Activated CD4-positive, alpha-beta T cell treated with anti-CD3 and anti-CD28 coated beads, Interleukin-2, amount 10 ng/mL, durations not matched to agents 7 days and 5 days (primary cell): ENCODE measurements at regions not wholly inside any gene's neighbourhood (a gene's known extent, or its start where the extent isn't known, plus 50 kb on each side); places are given as distances from the start of the nearest gene placed in this dataset.

Experiments
- CTCF ChIA-PET: fragments of 350-600 bp; sonication (Branson Sonifier 250); formaldehyde crosslinking; loops from one replicate; lab custom pipeline; 2021; ENCODE audit warnings: antibody characterized with exemption; lab: Charles Lee
- POLR2A ChIA-PET: fragments of 350-600 bp; sonication (Branson Sonifier 250); formaldehyde crosslinking; loops from one replicate; lab custom pipeline; 2021; ENCODE audit warnings: antibody characterized with exemption; lab: Charles Lee
- DNase-seq: peaks from one replicate; pipeline ENCODE4 v3.0.0-alpha.2; 2020
- H3K27ac Mint-ChIP-seq: one replicate; pipeline ENCODE4 v1.8.0; 2021; ENCODE audit warnings: mild to moderate bottlenecking, moderate library complexity, mixed read lengths
- H3K27me3 Mint-ChIP-seq: one replicate; pipeline ENCODE4 v1.8.0; 2021; ENCODE audit warnings: mixed read lengths
- H3K36me3 Mint-ChIP-seq: one replicate; pipeline ENCODE4 v1.8.0; 2021; ENCODE audit warnings: low read depth, mixed read lengths
- H3K4me1 Mint-ChIP-seq: one replicate; pipeline ENCODE4 v1.8.0; 2021; ENCODE audit warnings: mixed read lengths
- H3K4me3 Mint-ChIP-seq: one replicate; pipeline ENCODE4 v1.8.0; 2021; ENCODE audit warnings: mild to moderate bottlenecking, moderate library complexity, mixed read lengths
- H3K9me3 Mint-ChIP-seq: one replicate; pipeline ENCODE4 v1.8.0; 2021; ENCODE audit warnings: mixed read lengths

DNA sequence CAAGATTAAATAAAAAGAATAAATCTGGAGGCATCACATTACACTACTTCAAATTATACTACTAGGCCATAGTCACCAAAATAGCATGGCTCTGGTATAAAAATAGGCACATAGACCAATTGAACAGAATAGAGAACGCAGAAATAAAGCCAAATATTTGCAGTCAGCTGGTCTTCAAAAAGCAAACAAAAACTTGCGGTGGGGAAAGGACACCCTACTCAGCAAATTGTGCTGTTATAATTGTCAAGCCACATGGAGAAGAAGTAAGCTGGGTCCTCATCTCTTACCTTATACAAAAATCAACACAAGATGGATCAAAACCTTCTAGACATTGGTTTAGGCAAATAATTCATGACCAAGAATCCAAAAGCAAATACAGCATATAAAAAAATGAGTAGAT is 259.2 kb upstream of the SLITRK3 start:
- Mint-ChIP-seq H3K4me3 (no peak overlapping the region), H3K9me3 (peaks cover 8% of the 10 kb centered on the region), H3K4me1 (no peaks in the 10 kb centered on the region), H3K36me3 (no peaks in the 10 kb centered on the region), H3K27me3 (no peaks in the 10 kb centered on the region), H3K27ac (no peak overlapping the region)
- ChIA-PET POLR2A (no interaction called here), CTCF (no interaction called here)
- DNase-seq, result no peak

- ChIA-PET POLR2A (no interaction called here), CTCF (no interaction called here)
- Mint-ChIP-seq H3K4me1 (no peaks in the 10 kb centered on the region), H3K27ac (no peak overlapping the region), H3K9me3 (peaks cover 11% of the 10 kb centered on the region), H3K4me3 (no peak overlapping the region), H3K27me3 (no peaks in the 10 kb centered on the region), H3K36me3 (no peaks in the 10 kb centered on the region)
- no peak for DNase-seq
Measured at GRCh38 chr3:165451371-165452070, 255.3 kb upstream of the SLITRK3 start.

GRCh38 chr3:165446555-165446954 is 250.4 kb upstream of the SLITRK3 start:
- Mint-ChIP-seq H3K4me1 (no peaks in the 10 kb centered on the region), H3K27me3 (no peaks in the 10 kb centered on the region), H3K27ac (no peak overlapping the region), H3K36me3 (no peaks in the 10 kb centered on the region), H3K9me3 (peaks cover 3% of the 10 kb centered on the region), H3K4me3 (no peak overlapping the region)
- CTCF ChIA-PET, result no interaction called here
- POLR2A ChIA-PET, result no interaction called here
- DNase-seq, result no peak

GRCh38 chr3:165444745-165445144 is 248.6 kb upstream of the SLITRK3 start:
- POLR2A ChIA-PET, result no interaction called here

GRCh38 chr3:165443664-165444063 is 247.5 kb upstream of the SLITRK3 start:
- no peak overlapping the region for H3K4me3 Mint-ChIP-seq

More at GRCh38 chr3:165444745-165445144, 248.6 kb upstream of the SLITRK3 start:
- no peak for DNase-seq
- Mint-ChIP-seq H3K27me3 (no peaks in the 10 kb centered on the region), H3K4me3 (no peak overlapping the region), H3K4me1 (no peaks in the 10 kb centered on the region), H3K9me3 (peaks cover 3% of the 10 kb centered on the region), H3K27ac (no peak overlapping the region), H3K36me3 (no peaks in the 10 kb centered on the region)
- CTCF ChIA-PET, result no interaction called here

GRCh38 chr3:165442061-165442460 is 245.9 kb upstream of the SLITRK3 start:
- H3K4me1 Mint-ChIP-seq, result no peaks in the 10 kb centered on the region
- CTCF ChIA-PET, result no interaction called here
- H3K4me3 Mint-ChIP-seq, result no peak overlapping the region
- no peak overlapping the region for H3K27ac Mint-ChIP-seq
- no peaks in the 10 kb centered on the region for H3K36me3 Mint-ChIP-seq
- peaks cover 5% of the 10 kb centered on the region for H3K9me3 Mint-ChIP-seq
- POLR2A ChIA-PET, result no interaction called here
- no peak for DNase-seq
- no peaks in the 10 kb centered on the region for H3K27me3 Mint-ChIP-seq

More at GRCh38 chr3:165443664-165444063, 247.5 kb upstream of the SLITRK3 start:
- no peaks in the 10 kb centered on the region for H3K4me1 Mint-ChIP-seq
- ChIA-PET CTCF (no interaction called here), POLR2A (no interaction called here)
- DNase-seq, result no peak
- H3K27ac Mint-ChIP-seq, result no peak overlapping the region
- peaks cover 3% of the 10 kb centered on the region for H3K9me3 Mint-ChIP-seq
- no peaks in the 10 kb centered on the region for H3K36me3 Mint-ChIP-seq
- H3K27me3 Mint-ChIP-seq, result no peaks in the 10 kb centered on the region

DNA sequence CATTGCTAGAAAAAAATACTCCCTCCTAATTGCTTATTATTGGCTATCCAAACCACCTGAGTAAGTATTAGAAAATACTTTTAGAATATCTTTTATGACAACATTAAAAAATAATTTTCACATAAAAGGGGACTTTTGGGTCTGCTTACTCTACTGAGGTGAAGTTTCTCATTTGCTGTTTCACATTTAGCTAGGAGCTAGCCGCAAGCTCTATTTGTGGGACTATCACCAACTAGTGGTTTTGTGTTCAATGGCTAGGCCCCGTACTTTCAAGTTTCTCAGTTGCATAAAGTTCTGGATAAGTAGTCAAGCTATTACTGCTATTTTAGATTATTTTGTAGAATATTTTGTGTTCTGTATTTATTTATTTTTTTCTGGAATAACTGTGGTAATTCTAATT is 244.2 kb upstream of the SLITRK3 start:
- no peak for DNase-seq
- POLR2A ChIA-PET, result no interaction called here
- H3K27ac Mint-ChIP-seq, result no peak overlapping the region
- no peak overlapping the region for H3K4me3 Mint-ChIP-seq
- CTCF ChIA-PET, result no interaction called here
- no peaks in the 10 kb centered on the region for H3K27me3 Mint-ChIP-seq
- H3K4me1 Mint-ChIP-seq, result no peaks in the 10 kb centered on the region
- H3K9me3 Mint-ChIP-seq, result peaks cover 7% of the 10 kb centered on the region
- H3K36me3 Mint-ChIP-seq, result no peaks in the 10 kb centered on the region

DNA sequence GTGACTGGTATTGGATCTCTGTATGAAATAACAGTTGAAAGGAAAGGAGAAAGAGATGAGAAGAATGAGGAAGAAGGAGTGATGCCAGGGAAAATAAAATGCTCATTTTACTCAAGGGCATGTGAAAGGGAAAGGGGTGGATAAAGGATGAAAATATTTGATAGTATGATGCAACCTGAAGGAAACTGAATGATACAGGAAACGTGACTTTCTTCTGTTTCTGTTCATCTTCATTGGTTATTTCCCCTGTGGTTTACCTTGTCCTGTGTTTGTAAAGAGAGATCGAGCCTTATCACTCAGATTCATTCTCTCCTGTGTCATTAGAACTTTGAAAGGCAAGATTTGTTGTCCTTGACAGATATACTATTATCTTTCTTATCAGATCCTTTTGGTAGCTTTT is 243.6 kb upstream of the SLITRK3 start:
- H3K27ac Mint-ChIP-seq, result no peak overlapping the region
- no peaks in the 10 kb centered on the region for H3K36me3 Mint-ChIP-seq
- H3K9me3 Mint-ChIP-seq, result peaks cover 10% of the 10 kb centered on the region
- no peaks in the 10 kb centered on the region for H3K27me3 Mint-ChIP-seq
- DNase-seq, result no peak
- CTCF ChIA-PET, result no interaction called here
- POLR2A ChIA-PET, result no interaction called here
- H3K4me1 Mint-ChIP-seq, result no peaks in the 10 kb centered on the region
- no peak overlapping the region for H3K4me3 Mint-ChIP-seq

- Mint-ChIP-seq H3K27ac (no peak overlapping the region), H3K4me1 (no peaks in the 10 kb centered on the region), H3K36me3 (no peaks in the 10 kb centered on the region), H3K9me3 (peaks cover 10% of the 10 kb centered on the region), H3K4me3 (no peak overlapping the region), H3K27me3 (no peaks in the 10 kb centered on the region)
- DNase-seq, result no peak
- CTCF ChIA-PET, result no interaction called here
- POLR2A ChIA-PET, result no interaction called here
Measured at GRCh38 chr3:165434516-165434915, 238.3 kb upstream of the SLITRK3 start.

- no peak overlapping the region for H3K27ac Mint-ChIP-seq
- peaks cover 12% of the 10 kb centered on the region for H3K9me3 Mint-ChIP-seq
- H3K4me1 Mint-ChIP-seq, result no peaks in the 10 kb centered on the region
- ChIA-PET POLR2A (no interaction called here), CTCF (no interaction called here)
- H3K27me3 Mint-ChIP-seq, result no peaks in the 10 kb centered on the region
- H3K4me3 Mint-ChIP-seq, result no peak overlapping the region
- H3K36me3 Mint-ChIP-seq, result no peaks in the 10 kb centered on the region
- DNase-seq, result no peak
Measured at GRCh38 chr3:165406425-165406824, 210.2 kb upstream of the SLITRK3 start.

GRCh38 chr3:165404357-165405027 is 208.3 kb upstream of the SLITRK3 start:
- no peak for DNase-seq
- no peaks in the 10 kb centered on the region for H3K27me3 Mint-ChIP-seq
- CTCF ChIA-PET, result no interaction called here
- H3K4me3 Mint-ChIP-seq, result no peak overlapping the region
- POLR2A ChIA-PET, result no interaction called here
- no peaks in the 10 kb centered on the region for H3K4me1 Mint-ChIP-seq
- no peak overlapping the region for H3K27ac Mint-ChIP-seq
- H3K36me3 Mint-ChIP-seq, result no peaks in the 10 kb centered on the region
- peaks cover 12% of the 10 kb centered on the region for H3K9me3 Mint-ChIP-seq

- Mint-ChIP-seq H3K27me3 (no peaks in the 10 kb centered on the region), H3K9me3 (peaks cover 12% of the 10 kb centered on the region), H3K36me3 (no peaks in the 10 kb centered on the region), H3K27ac (no peak overlapping the region), H3K4me3 (no peak overlapping the region), H3K4me1 (no peaks in the 10 kb centered on the region)
- no peak for DNase-seq
- ChIA-PET POLR2A (no interaction called here), CTCF (no interaction called here)
Measured at GRCh38 chr3:165403666-165404065, 207.5 kb upstream of the SLITRK3 start.

- Mint-ChIP-seq H3K27ac (no peak overlapping the region), H3K9me3 (peaks cover 2% of the 10 kb centered on the region), H3K27me3 (no peaks in the 10 kb centered on the region), H3K36me3 (no peaks in the 10 kb centered on the region), H3K4me3 (no peak overlapping the region), H3K4me1 (no peaks in the 10 kb centered on the region)
- ChIA-PET CTCF (no interaction called here), POLR2A (no interaction called here)
- DNase-seq, result no peak
Measured at GRCh38 chr3:165395188-165395587, 199.0 kb upstream of the SLITRK3 start.

DNA sequence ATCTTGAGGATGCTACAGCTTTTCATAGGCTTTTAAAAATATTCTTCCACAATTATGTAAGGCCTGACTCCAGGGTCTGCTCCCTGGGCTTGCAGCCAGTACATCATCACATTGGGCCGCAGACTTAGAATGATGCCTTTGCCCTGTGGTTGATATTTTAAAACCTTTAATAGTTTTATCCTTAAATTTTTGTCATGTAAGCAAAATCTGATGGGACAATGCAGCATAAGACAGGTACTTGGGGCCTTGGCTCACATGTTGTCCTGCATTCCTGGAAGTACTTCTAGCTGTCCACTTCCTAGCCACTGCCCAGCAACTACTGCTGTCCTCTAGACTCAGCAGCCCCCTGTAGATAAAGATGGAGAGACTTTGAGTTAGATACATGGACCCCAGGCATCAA is 197.3 kb upstream of the SLITRK3 start:
- Mint-ChIP-seq H3K4me3 (no peak overlapping the region), H3K36me3 (no peaks in the 10 kb centered on the region), H3K27ac (no peak overlapping the region), H3K27me3 (no peaks in the 10 kb centered on the region), H3K4me1 (no peaks in the 10 kb centered on the region), H3K9me3 (peaks cover 5% of the 10 kb centered on the region)
- ChIA-PET CTCF (no interaction called here), POLR2A (no interaction called here)
- no peak for DNase-seq
